ENCODE measurements at regions not wholly inside any gene's neighbourhood (a gene's known extent, or its start where the extent isn't known, plus 50 kb on each side); places are given as distances from the start of the nearest gene placed in this dataset.
A peak's percentile ranks its signal among the peaks of the same experiment; 100 is the strongest.

- no peak for FAIRE-seq
- intact Hi-C loops (cut with DNase I), result no loop called here
- Histone ChIP-seq H3K4me1 (no peaks in the 10 kb centered on the region), H3K36me3 (no peaks in the 10 kb centered on the region), H3K4me3 (no peak overlapping the region), H3K27me3 (no peaks in the 10 kb centered on the region), H3K27ac (no peak overlapping the region), H3K9me3 (no peaks in the 10 kb centered on the region)
- WGBS, 2 donors, result 67 to 74% methylated on average over 6 of the region's 6 CpGs
- DNase-seq, result no peak
- ATAC-seq, result no peak
- TF ChIP-seq CTCF (IDR thresholded peaks at IDR 0.05), result no peak
Measured at GRCh38 chr21:35343046-35343819, 294.1 kb upstream of the RUNX1 start.

DNA sequence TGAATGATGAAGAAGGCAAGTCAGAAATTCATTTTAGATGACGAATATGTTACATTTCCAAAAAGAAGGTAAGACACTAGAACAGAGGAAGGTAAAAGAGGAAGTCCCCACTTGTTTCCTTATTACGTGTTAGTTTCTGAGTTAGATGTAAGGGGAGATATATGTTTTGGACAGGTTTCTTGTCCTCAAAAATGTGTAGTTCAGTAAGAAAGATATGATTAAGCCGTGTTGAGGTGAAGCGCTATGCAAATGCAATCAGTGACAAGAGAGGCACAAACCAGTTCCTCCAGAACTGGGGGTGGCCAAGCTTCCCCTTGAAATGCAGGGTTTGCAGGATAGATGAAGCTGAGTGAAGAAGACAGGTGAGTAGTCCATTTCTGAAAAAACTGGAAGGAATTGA, 293.3 kb upstream of the RUNX1 start:
- intact Hi-C loops (cut with DNase I), result no loop called here
- H3K9me3 ChIP-seq, result no peaks in the 10 kb centered on the region
- ATAC-seq (no peak), DNase-seq (no peak), FAIRE-seq (no peak)
- no peaks in the 10 kb centered on the region for H3K27me3 ChIP-seq
- no peak overlapping the region for H3K4me3 ChIP-seq
- H3K4me1 ChIP-seq, result no peaks in the 10 kb centered on the region
- 59% methylated on average over 4 of the region's 4 CpGs for WGBS, 2 donors
- no peak for TF ChIP-seq CTCF (IDR thresholded peaks at IDR 0.05)
- H3K36me3 ChIP-seq, result no peaks in the 10 kb centered on the region
- H3K27ac ChIP-seq, result no peak overlapping the region

- ATAC-seq (peak in 3 of 4 donors; percentile 50 to 82 (median 57)), DNase-seq (peak in 1 of 6 donors; percentile 18), FAIRE-seq (no peak)
- intact Hi-C loops (cut with DNase I), result no loop called here
- no peak for TF ChIP-seq CTCF (IDR thresholded peaks at IDR 0.05)
- Histone ChIP-seq H3K4me3 (no peak overlapping the region), H3K4me1 (no peaks in the 10 kb centered on the region), H3K9me3 (no peaks in the 10 kb centered on the region), H3K36me3 (no peaks in the 10 kb centered on the region), H3K27ac (no peak overlapping the region), H3K27me3 (no peaks in the 10 kb centered on the region)
- 57 to 65% methylated on average over 2 of the region's 2 CpGs for WGBS, 2 donors
Measured at GRCh38 chr21:35340273-35340672, 291.2 kb upstream of the RUNX1 start.

DNA sequence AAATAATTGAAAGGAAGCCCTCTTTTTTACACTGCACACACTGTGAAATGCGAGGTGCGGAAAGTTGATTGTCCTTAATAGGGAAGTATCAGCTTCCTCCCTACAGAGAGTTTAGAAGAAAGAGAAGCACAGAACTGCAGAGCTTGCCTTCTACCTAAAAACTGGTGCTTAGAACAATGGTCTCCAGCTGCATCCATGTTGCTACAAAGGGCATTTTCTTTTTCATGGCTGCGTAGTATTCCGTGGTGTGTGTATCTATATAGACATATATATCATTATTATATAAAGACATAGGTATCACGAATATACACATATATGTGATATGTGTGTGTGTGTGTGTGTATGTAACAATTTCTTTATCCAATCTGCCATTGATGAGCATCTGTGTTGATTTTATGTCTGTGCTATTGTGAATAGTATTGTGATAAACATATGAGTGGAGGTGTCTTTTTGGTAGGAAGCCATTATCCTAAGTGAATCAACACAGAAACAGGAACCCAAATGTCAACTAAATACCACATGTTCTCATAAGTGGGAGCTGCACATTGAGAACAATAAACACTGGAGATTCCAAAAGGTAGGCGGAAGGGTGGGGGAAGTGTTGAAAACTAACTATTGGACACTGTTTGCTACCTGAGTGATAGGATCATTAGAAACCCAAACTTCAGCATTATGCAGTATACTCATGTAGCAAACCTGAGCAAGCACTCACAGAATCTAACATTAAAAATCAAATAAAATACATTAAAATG, 290.0 kb upstream of the RUNX1 start:
- no peaks in the 10 kb centered on the region for H3K9me3 ChIP-seq
- no peak for DNase-seq
- no peaks in the 10 kb centered on the region for H3K36me3 ChIP-seq
- 83 to 88% methylated on average over 6 of the region's 6 CpGs for WGBS, 2 donors
- TF ChIP-seq CTCF (IDR thresholded peaks at IDR 0.05), result no peak
- no peaks in the 10 kb centered on the region for H3K27me3 ChIP-seq
- FAIRE-seq, result no peak
- no peaks in the 10 kb centered on the region for H3K4me1 ChIP-seq
- intact Hi-C loops (cut with DNase I), result no loop called here
- no peak overlapping the region for H3K4me3 ChIP-seq
- ATAC-seq, result no peak
- no peak overlapping the region for H3K27ac ChIP-seq

GRCh38 chr21:35338281-35338680, 289.2 kb upstream of the RUNX1 start:
- Histone ChIP-seq H3K4me3 (no peak overlapping the region), H3K9me3 (no peaks in the 10 kb centered on the region), H3K4me1 (no peaks in the 10 kb centered on the region), H3K27ac (no peak overlapping the region), H3K36me3 (no peaks in the 10 kb centered on the region), H3K27me3 (no peaks in the 10 kb centered on the region)
- 61 to 79% methylated on average over 1 of the region's 1 CpG for WGBS, 2 donors
- DNase-seq, result no peak
- intact Hi-C loops (cut with DNase I), result no loop called here
- no peak for ATAC-seq
- no peak for FAIRE-seq
- no peak for TF ChIP-seq CTCF (IDR thresholded peaks at IDR 0.05)

All from pancreas (tissue), 10 donors.